Right lobe of liver (tissue), 6 donors: ENCODE measurements at regions not wholly inside any gene's neighbourhood (a gene's known extent, or its start where the extent isn't known, plus 50 kb on each side); places are given as distances from the start of the nearest gene placed in this dataset.

Experiments
- ATAC-seq, 4 donors: fragments of 200-7000 bp; cut with Tn5 transposase; one replicate each; pipeline ENCODE4 v1.9.1; 2020; ENCODE audit warnings: mild to moderate bottlenecking in 4 of 4, moderate library complexity in 4 of 4
- DNase-seq, 3 donors: peaks; one replicate each; pipeline ENCODE4 v3.0.0-alpha.2; 2020
- H3K27ac ChIP-seq, 3 donors: fragments of 200-600 bp; one replicate each; pipeline ENCODE4 v1.8.0; 2022
- H3K27me3 ChIP-seq, 2 donors: fragments of 200-600 bp; one replicate each; pipeline ENCODE4 v1.8.0; 2022
- H3K36me3 ChIP-seq, 4 donors: fragments of 200-600 bp; sonication (generic) in 1 of 4; one replicate each; pipeline versions ENCODE4 v1.5.1 to v1.8.0; 2017 to 2022; ENCODE audit warnings: control low read depth in 1 of 4
- H3K4me1 ChIP-seq, 4 donors: fragments of 200-600 bp; sonication (generic) in 1 of 4; one replicate each; pipeline versions ENCODE4 v1.5.1 to v1.8.0; 2017 to 2022; ENCODE audit warnings: control low read depth in 1 of 4
- H3K4me3 ChIP-seq, 3 donors: fragments of 200-600 bp; one replicate each; pipeline ENCODE4 v1.8.0; 2022
- H3K9me3 ChIP-seq, 4 donors: fragments of 200-600 bp; sonication (generic) in 1 of 4; one replicate each; pipeline versions ENCODE4 v1.5.1 to v1.8.0; 2017 to 2022; ENCODE audit warnings: control low read depth in 1 of 4
- POLR2A ChIP-seq: fragments of 450-650 bp; IDR thresholded peaks from one replicate; pipeline ENCODE4 v1.6.1; 2017; ENCODE audit warnings: antibody characterized with exemption, mild to moderate bottlenecking
- WGBS: methylation state at CpG from one replicate; pipeline ENCODE4 v1.1.6; 2018; ENCODE audit warnings: low coverage, low lambda C conversion rate; ENCODE audit not compliant: insufficient coverage; ENCODE audit errors: missing lambda C conversion rate; 5-methylcytosine and 5-hydroxymethylcytosine counted together
- intact Hi-C, 2 donors: fragments of 100-400 bp; cut with DNase I; formaldehyde crosslinking; loops; one replicate each; pipeline versions ENCODE4 v1.11.2 to v1.14.1; 2022
- TF ChIP-seq, protein P1 (sequence below), 4 donors: fragments of 200-600 bp in 3 of 4; fragments of 450-650 bp in 1 of 4; IDR thresholded peaks; one replicate each; pipeline versions ENCODE4 v1.5.1 to v1.8.0; 2016 to 2022; ENCODE audit warnings: antibody characterized with exemption in 4 of 4, mild to moderate bottlenecking in 2 of 4
- donor health status: DM: no; HTN: yes; CAD: no.
- donor health status: DM: no; HTN: no; CAD: no.
- donor health status: DM: no; HTN: no; CAD: no.
- donor health status: DM: no; HTN: yes; CAD: no.
- donor health status: DM: no; HTN: yes; CAD: no.

DNA sequence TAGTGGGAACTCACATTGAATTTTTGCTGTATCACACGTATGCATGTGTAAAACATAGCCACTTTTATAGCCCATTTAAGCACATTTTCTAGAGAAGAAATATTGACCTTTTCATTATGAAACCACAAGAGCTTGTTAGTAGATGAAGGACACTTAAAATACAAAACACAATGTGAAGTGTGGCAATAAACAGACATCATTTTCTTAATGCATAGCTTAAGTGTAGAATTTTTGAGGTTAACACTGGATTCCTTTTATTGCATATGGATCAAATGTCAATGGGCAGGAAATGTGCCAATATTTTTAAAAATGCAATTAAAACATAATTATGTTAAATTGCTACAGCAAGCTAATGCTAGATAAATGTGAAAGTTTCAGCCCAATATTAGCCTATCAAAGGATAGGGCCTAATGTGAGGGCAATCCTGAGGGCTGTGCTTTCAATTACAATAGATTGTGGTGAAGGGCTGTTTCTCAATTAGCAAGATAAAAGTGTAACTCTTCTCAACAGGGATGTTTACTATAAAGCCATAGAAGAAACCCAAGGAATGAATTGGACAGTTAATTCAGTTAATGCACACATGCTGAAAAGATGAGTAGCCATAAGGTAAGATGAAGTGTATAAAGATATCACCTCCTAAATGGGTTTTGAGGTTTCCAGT is 489.0 kb upstream of the CDIN1 start:
- H3K27ac ChIP-seq = no peak overlapping the region
- no peaks in the 10 kb centered on the region for H3K9me3 ChIP-seq
- DNase-seq (no peak), ATAC-seq (no peak)
- 41% methylated on average over 1 of the region's 1 CpG for WGBS
- no peaks in the 10 kb centered on the region for H3K36me3 ChIP-seq
- no peaks in the 10 kb centered on the region for H3K4me1 ChIP-seq
- intact Hi-C loops = no loop called here
- H3K4me3 ChIP-seq = no peak overlapping the region
- TF ChIP-seq, protein P1, sequence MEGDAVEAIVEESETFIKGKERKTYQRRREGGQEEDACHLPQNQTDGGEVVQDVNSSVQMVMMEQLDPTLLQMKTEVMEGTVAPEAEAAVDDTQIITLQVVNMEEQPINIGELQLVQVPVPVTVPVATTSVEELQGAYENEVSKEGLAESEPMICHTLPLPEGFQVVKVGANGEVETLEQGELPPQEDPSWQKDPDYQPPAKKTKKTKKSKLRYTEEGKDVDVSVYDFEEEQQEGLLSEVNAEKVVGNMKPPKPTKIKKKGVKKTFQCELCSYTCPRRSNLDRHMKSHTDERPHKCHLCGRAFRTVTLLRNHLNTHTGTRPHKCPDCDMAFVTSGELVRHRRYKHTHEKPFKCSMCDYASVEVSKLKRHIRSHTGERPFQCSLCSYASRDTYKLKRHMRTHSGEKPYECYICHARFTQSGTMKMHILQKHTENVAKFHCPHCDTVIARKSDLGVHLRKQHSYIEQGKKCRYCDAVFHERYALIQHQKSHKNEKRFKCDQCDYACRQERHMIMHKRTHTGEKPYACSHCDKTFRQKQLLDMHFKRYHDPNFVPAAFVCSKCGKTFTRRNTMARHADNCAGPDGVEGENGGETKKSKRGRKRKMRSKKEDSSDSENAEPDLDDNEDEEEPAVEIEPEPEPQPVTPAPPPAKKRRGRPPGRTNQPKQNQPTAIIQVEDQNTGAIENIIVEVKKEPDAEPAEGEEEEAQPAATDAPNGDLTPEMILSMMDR (IDR thresholded peaks at IDR 0.05) = no peak
- TF ChIP-seq POLR2A = no peak
- no peaks in the 10 kb centered on the region for H3K27me3 ChIP-seq

DNA sequence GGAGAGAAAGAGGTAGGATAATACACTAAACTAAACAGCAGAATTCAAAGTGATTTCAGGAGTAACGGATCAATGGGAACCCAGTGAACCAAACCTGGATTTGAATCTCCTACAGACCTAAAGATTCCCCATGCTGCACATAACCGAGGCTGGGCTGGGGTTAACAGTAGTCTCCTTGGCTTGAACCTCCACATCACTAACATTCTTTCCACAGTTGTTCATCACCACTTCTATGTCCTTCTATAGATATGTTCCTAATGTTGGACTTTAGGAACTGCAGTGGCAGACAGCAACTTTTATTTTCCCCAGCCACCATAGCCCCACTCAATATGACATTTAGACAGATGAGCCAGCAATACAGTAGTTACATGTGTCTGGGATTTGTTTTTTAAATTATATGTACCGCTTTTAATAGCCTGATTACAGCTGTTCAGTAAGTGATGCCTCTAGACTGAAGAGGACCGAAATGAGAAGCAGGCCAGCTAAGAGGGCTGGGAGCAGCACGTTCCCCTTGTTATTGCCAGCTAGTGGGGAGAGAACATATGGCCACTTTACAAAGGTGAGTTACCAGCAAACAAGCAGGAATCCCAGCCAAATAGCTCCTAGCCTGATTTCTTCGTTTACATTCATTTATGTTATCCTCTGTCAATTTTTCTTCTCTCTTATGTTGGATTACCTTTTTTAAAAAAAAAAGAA is 472.6 kb upstream of the CDIN1 start:
- 46% methylated on average over 6 of the region's 6 CpGs for WGBS
- intact Hi-C loops = no loop called here
- ATAC-seq (no peak), DNase-seq (no peak)
- Histone ChIP-seq H3K36me3 (no peaks in the 10 kb centered on the region), H3K4me1 (no peaks in the 10 kb centered on the region), H3K27me3 (no peaks in the 10 kb centered on the region), H3K27ac (no peak overlapping the region), H3K4me3 (no peak overlapping the region), H3K9me3 (no peaks in the 10 kb centered on the region)
- TF ChIP-seq, protein P1 (IDR thresholded peaks at IDR 0.05) = no peak
- TF ChIP-seq POLR2A = no peak

DNA sequence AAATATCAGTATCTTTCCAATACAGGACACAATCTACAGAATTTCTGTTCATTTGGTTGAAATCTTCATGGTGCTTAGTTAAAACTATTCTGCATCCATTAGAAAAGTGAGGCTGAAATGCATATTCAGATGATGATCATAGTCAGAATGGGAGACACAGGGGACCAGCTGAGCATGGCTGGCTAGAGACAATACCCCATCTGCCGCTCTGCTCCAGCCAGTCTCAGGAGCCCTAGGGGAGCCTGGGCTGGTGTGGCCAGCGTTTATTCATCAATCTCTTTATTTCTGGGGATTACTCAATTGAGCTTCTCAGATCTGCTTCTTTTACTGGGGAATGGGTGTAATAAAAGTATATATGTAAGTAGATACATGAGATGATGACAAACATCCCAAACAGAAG is 470.9 kb upstream of the CDIN1 start:
- intact Hi-C loops = no loop called here
- TF ChIP-seq POLR2A = no peak
- TF ChIP-seq, protein P1 (IDR thresholded peaks at IDR 0.05) = no peak
- H3K27me3 ChIP-seq = no peaks in the 10 kb centered on the region
- H3K4me1 ChIP-seq = no peaks in the 10 kb centered on the region
- 68% methylated on average over 2 of the region's 2 CpGs for WGBS
- no peaks in the 10 kb centered on the region for H3K36me3 ChIP-seq
- no peaks in the 10 kb centered on the region for H3K9me3 ChIP-seq
- H3K4me3 ChIP-seq = no peak overlapping the region
- DNase-seq (no peak), ATAC-seq (no peak)
- H3K27ac ChIP-seq = no peak overlapping the region

DNA sequence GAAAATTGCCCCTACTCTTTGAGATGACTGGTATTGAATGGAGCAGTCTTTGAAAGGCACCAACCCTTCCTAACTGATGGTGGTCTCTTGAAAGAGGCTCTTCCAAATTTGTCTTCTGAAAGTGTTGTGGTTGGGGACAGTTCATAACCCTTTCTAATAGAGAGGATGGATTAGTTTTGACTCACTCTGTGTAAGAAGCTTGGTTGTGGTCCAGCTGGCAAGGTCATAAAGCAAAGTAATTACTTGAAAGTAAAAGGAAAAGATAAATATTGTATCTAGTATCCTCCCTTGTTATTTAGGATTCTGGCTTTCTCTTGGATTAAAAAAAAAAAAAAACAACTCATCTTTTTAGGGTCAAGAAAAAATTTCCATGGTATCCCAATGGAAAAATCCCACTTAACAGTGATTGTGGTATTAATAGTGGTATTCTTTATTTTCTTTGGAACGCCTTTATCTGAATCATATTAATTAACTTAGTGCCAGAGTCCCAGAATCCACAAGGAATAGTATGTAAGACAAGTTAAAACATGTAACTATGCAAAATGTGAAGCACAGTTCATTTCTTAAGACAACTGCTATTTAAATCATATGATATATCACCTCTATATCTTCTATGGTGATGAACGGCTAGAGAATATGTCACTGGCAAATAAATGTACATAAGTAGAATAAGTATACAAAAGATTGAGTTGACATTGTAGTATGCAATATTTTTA is 469.3 kb upstream of the CDIN1 start:
- WGBS = 21% methylated on average over 2 of the region's 2 CpGs
- H3K27ac ChIP-seq = no peak overlapping the region
- H3K36me3 ChIP-seq = no peaks in the 10 kb centered on the region
- H3K4me3 ChIP-seq = no peak overlapping the region
- intact Hi-C loops = no loop called here
- TF ChIP-seq, protein P1 (IDR thresholded peaks at IDR 0.05) = no peak
- no peak for TF ChIP-seq POLR2A
- no peaks in the 10 kb centered on the region for H3K27me3 ChIP-seq
- H3K9me3 ChIP-seq = no peaks in the 10 kb centered on the region
- no peak for ATAC-seq
- no peak for DNase-seq
- H3K4me1 ChIP-seq = no peaks in the 10 kb centered on the region
